Panc1 (cell line): ENCODE measurements at regions not wholly inside any gene's neighbourhood (a gene's known extent, or its start where the extent isn't known, plus 50 kb on each side); places are given as distances from the start of the nearest gene placed in this dataset.

Experiments used
- ATAC-seq: fragments of 200-7000 bp; cut with Tn5 transposase; 2 replicates; pipeline ENCODE4 v1.9.1; 2020; ENCODE audit warnings: mild to moderate bottlenecking, moderate library complexity
- BruUV-seq: library from RNA; stranded (reverse); fragments of 400-500 nt; replicated peaks from 2 replicates; lab custom pipeline; 2021; lab: Mats Ljungman, UMichigan
- CTCF ChIA-PET: fragments of 300-600 bp; sonication (Branson Sonifier 250); formaldehyde crosslinking; loops from one replicate; lab custom pipeline; 2022; ENCODE audit warnings: antibody characterized with exemption; lab: Charles Lee
- POLR2A ChIA-PET: fragments of 300-600 bp; sonication (Branson Sonifier 250); formaldehyde crosslinking; loops from one replicate; lab custom pipeline; 2022; ENCODE audit warnings: antibody characterized with exemption; lab: Charles Lee
- DNase-seq: peaks from one replicate; pipeline ENCODE4 v3.0.0-alpha.2; 2010; ENCODE audit warnings: low read depth, low spot score
- H3K27ac ChIP-seq: 2 replicates; pipeline ENCODE4 v1.5.1; 2011; ENCODE audit warnings: mild to moderate bottlenecking, low read length, inconsistent platforms
- H3K27me3 ChIP-seq: fragments of 200-500 bp; sonication (Bioruptor generic); 2 replicates; pipeline ENCODE4 v1.6.0; 2014; ENCODE audit warnings: low read length, inconsistent platforms; ENCODE audit not compliant: control insufficient read depth, insufficient read depth
- H3K36me3 ChIP-seq: fragments of 200-500 bp; sonication (Bioruptor generic); 2 replicates; pipeline ENCODE4 v1.5.1; 2014; ENCODE audit warnings: inconsistent platforms, mild to moderate bottlenecking, low read length, moderate library complexity; ENCODE audit not compliant: control insufficient read depth, insufficient read depth
- H3K4me1 ChIP-seq: 2 replicates; pipeline ENCODE4 v1.5.1; 2011; ENCODE audit warnings: inconsistent platforms, mild to moderate bottlenecking, low read length, moderate library complexity; ENCODE audit not compliant: control insufficient read depth, insufficient read depth
- H3K4me3 ChIP-seq, 2 experiments: 2 replicates each; pipeline ENCODE4 v1.5.1; 2011 to 2012; ENCODE audit warnings: low read depth in 2 of 2, low read length in 2 of 2, mild to moderate bottlenecking in 2 of 2, inconsistent platforms in 1 of 2, moderate library complexity in 1 of 2
- H3K9me3 ChIP-seq: fragments of 200-500 bp; sonication (Bioruptor generic); 2 replicates; pipeline ENCODE4 v1.5.1; 2014; ENCODE audit warnings: low read depth, mild to moderate bottlenecking, inconsistent platforms, low read length, moderate library complexity; ENCODE audit not compliant: control insufficient read depth, insufficient read depth
- POLR2AphosphoS5 ChIP-seq: IDR thresholded peaks from 2 replicates; pipeline ENCODE4 v1.6.1; 2012; ENCODE audit warnings: mild to moderate bottlenecking, low read depth, low read length, moderate library complexity
- SIN3A ChIP-seq: IDR thresholded peaks from 2 replicates; pipeline ENCODE4 v1.6.1; 2012; ENCODE audit warnings: low read depth, mild to moderate bottlenecking, low read length, moderate library complexity, borderline replicate concordance; ENCODE audit not compliant: insufficient read depth
- TCF7L2 ChIP-seq: IDR thresholded peaks from 2 replicates; pipeline ENCODE4 v1.6.1; 2011; ENCODE audit warnings: mild to moderate bottlenecking, low read depth, low read length, inconsistent platforms
- in situ Hi-C: cut with HindIII; loops from 2 replicates; pipeline ENCODE4 v1.10.0; 2016; ENCODE audit warnings: low sequenced_read_pairs, low pct_unique_long_range_greater_than_20kb
- intact Hi-C: fragments of 100-400 bp; cut with micrococcal nuclease; formaldehyde crosslinking; loops from one replicate; pipeline ENCODE4 v1.10.0; 2022; ENCODE audit not compliant: unreplicated experiment
- TF ChIP-seq, protein P1 (sequence below), 2 experiments: IDR thresholded peaks; 2 replicates each; pipeline ENCODE4 v1.6.1; 2011 to 2012; ENCODE audit warnings: low read depth in 2 of 2, control low read depth in 1 of 2, low read length in 1 of 2, mild to moderate bottlenecking in 1 of 2, moderate library complexity in 1 of 2; ENCODE audit not compliant: insufficient read depth in 1 of 2
- TF ChIP-seq, protein P2 (sequence below): fragments of 450-650 bp; IDR thresholded peaks from 2 replicates; pipeline ENCODE4 v1.5.1; 2017; ENCODE audit warnings: mild to moderate bottlenecking

DNA sequence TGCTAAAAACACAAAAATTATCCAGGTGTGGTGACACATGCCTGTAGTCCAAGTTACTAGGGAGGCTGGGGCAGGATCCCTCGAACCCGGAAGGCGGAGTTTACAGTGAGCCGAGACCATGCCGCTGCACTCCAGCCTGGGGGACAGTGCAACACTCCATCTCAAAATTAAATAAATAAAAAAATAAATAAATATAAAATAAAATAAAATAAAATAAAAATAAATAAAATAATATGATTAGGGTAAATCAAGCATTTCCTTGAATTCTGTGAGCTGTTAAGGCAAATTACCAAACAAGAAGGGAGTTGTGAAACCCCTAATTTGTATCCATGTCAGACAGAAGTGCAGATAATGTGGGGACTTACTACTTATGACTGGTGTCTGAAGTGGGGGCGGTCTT lies 1928.9 kb upstream of the IGFBP7 start:
- Histone ChIP-seq H3K9me3 (no peaks in the 10 kb centered on the region), H3K27me3 (no peaks in the 10 kb centered on the region), H3K4me1 (no peaks in the 10 kb centered on the region), H3K27ac (no peak overlapping the region), H3K36me3 (no peaks in the 10 kb centered on the region), H3K4me3 (no peak overlapping the region)
- POLR2A ChIA-PET, result no interaction called here
- CTCF ChIA-PET, result no interaction called here
- TF ChIP-seq POLR2AphosphoS5, result no peak
- TF ChIP-seq, protein P1, sequence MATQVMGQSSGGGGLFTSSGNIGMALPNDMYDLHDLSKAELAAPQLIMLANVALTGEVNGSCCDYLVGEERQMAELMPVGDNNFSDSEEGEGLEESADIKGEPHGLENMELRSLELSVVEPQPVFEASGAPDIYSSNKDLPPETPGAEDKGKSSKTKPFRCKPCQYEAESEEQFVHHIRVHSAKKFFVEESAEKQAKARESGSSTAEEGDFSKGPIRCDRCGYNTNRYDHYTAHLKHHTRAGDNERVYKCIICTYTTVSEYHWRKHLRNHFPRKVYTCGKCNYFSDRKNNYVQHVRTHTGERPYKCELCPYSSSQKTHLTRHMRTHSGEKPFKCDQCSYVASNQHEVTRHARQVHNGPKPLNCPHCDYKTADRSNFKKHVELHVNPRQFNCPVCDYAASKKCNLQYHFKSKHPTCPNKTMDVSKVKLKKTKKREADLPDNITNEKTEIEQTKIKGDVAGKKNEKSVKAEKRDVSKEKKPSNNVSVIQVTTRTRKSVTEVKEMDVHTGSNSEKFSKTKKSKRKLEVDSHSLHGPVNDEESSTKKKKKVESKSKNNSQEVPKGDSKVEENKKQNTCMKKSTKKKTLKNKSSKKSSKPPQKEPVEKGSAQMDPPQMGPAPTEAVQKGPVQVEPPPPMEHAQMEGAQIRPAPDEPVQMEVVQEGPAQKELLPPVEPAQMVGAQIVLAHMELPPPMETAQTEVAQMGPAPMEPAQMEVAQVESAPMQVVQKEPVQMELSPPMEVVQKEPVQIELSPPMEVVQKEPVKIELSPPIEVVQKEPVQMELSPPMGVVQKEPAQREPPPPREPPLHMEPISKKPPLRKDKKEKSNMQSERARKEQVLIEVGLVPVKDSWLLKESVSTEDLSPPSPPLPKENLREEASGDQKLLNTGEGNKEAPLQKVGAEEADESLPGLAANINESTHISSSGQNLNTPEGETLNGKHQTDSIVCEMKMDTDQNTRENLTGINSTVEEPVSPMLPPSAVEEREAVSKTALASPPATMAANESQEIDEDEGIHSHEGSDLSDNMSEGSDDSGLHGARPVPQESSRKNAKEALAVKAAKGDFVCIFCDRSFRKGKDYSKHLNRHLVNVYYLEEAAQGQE (IDR thresholded peaks at IDR 0.05; ENCODE audit: insufficient read depth in 1 of 2, low read depth in 2 of 2, low read length in 1 of 2), result no peak
- no peak for TF ChIP-seq SIN3A
- TF ChIP-seq, protein P2, sequence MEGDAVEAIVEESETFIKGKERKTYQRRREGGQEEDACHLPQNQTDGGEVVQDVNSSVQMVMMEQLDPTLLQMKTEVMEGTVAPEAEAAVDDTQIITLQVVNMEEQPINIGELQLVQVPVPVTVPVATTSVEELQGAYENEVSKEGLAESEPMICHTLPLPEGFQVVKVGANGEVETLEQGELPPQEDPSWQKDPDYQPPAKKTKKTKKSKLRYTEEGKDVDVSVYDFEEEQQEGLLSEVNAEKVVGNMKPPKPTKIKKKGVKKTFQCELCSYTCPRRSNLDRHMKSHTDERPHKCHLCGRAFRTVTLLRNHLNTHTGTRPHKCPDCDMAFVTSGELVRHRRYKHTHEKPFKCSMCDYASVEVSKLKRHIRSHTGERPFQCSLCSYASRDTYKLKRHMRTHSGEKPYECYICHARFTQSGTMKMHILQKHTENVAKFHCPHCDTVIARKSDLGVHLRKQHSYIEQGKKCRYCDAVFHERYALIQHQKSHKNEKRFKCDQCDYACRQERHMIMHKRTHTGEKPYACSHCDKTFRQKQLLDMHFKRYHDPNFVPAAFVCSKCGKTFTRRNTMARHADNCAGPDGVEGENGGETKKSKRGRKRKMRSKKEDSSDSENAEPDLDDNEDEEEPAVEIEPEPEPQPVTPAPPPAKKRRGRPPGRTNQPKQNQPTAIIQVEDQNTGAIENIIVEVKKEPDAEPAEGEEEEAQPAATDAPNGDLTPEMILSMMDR, result no peak
- TF ChIP-seq TCF7L2, result no peak
- ATAC-seq, result no peak
- DNase-seq, result no peak
- no TSS peak for BruUV-seq
- in situ Hi-C loops, result no loop called here
- intact Hi-C loops, result no loop called here

DNA sequence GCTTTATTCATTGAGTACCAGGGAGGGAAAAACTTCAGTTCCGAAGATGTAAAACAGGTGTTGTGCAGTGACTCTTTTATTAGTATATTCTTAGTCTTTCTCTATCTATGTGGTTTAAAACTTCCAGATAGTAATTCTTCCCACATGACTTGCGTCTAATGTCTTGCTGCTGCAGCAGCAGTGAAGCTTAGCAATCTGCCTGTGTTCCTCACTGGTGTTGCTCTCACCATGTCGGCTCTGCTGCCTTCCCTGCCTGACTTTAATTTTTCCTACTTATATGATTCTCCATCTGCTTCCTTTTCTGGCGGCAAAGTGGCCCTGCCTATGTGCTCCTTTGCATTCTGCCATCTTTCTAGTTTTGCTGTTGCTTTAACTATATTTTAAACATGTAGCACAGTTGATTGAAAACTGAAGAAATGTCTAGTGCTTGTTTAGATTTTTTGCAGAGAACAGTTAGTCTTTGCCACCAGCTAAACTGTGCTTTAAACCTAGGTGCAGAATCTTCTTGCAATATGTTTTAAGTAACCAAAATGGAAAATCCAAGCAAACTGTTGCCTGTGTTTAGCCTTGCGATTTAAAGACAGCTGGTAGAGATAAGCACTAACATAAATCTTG lies 1934.2 kb upstream of the IGFBP7 start:
- DNase-seq, result no peak
- H3K36me3 ChIP-seq, result no peaks in the 10 kb centered on the region
- no peaks in the 10 kb centered on the region for H3K4me1 ChIP-seq
- in situ Hi-C loops, result no loop called here
- no peak for TF ChIP-seq SIN3A
- TF ChIP-seq TCF7L2, result no peak
- TF ChIP-seq POLR2AphosphoS5, result no peak
- TF ChIP-seq, protein P2, result no peak
- TF ChIP-seq, protein P1 (IDR thresholded peaks at IDR 0.05; ENCODE audit: insufficient read depth in 1 of 2, low read depth in 2 of 2, low read length in 1 of 2), result no peak
- POLR2A ChIA-PET, result no interaction called here
- H3K4me3 ChIP-seq, result no peak overlapping the region
- CTCF ChIA-PET, result no interaction called here
- BruUV-seq, result no TSS peak
- H3K27me3 ChIP-seq, result no peaks in the 10 kb centered on the region
- intact Hi-C loops, result no loop called here
- no peaks in the 10 kb centered on the region for H3K9me3 ChIP-seq
- no peak for ATAC-seq
- no peak overlapping the region for H3K27ac ChIP-seq
